GM21381 (cell line): ENCODE measurements at regions not wholly inside any gene's neighbourhood (a gene's known extent, or its start where the extent isn't known, plus 50 kb on each side); places are given as distances from the start of the nearest gene placed in this dataset.

Experiments
- ATAC-seq: cut with Tn5 transposase; IDR thresholded peaks from one replicate; pipeline ENCODE4 v1.9.1; 2021; ENCODE audit warnings: mild to moderate bottlenecking, moderate library complexity; ENCODE audit not compliant: unreplicated experiment

DNA sequence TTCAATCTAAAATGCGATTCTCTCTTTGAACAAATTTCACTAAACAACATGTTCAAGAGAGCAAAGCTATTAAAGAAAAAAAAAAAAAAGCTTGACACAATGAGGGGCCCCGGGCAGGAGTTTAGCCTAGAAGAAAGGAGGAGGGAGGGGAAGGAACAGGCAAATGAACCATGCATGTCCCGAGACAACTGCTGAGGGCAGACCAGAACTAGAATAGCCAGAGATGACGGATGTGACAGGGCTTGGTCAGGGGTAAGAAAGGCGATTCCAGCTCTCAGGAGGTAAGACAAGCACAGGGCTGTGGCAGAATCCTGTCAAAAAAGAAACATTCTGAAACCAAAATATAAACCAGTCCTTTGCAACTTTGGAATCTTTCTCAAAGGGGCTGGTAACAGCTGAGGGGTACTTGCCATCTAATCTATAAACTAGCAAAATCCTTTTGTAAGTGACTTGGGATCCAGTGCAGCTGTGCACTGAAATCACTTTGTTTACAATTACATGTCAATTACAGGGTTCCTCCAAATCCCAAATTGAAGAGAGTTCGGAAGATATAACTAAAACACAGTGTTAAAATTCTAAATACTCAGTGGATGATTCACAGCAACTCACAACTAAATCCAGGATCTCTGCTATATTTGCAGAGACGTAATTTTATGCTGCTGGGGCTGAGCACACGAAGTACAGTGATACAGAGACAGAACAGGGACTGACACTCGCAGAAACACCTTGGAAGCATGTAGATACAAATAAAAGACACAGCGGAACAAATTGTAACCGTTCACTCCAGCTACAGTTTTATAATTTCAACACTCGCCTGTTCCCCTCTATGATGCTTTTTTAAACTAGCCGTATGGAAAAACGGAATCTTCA is 567.4 kb upstream of the ZFHX3 start:
- ATAC-seq: no peak

DNA sequence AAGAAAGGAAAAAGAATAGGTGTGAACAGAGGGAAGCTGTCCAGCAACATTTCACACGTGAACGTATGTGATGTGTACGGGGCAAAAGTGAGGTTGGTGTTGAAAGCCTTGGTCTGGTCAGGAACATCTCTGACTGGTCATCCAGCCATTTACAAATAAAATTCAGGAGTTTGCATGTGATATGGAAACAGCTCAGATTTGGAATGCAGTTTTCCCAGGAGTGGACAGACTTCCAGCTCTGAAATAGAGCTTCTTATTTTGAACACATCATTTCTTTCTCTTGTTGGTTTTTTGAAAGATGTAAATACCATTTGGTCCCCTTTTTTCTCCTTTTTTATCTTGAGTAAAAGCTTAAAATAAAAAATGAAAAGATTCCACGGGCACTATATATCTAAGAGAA is 566.2 kb upstream of the ZFHX3 start:
- ATAC-seq: no peak

DNA sequence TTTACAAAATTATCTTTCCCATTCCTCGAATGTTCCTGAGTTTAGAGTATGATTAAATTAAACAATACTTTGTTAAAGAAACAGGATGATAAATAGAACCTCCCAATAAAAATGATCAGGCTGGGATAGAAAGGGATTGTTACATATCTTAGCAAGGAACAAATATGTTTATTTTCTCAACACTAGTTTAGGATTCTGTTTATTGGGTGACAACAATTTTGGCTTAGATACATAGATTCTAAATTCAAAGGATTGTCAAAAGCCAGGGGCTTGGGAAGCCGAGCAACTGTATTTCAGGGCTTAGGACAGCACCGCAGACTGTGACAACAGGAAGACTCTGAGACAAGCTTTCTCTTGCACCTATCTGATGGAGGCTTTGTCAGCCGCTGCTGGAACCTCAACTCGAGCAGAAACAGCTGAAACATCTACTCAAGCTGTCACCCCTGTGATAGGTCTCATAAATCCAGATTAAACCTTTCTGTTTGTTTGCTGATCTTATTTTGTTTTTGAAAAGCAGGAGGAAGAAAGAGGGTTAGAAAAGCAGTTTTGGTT is 562.8 kb upstream of the ZFHX3 start:
- ATAC-seq: no peak

DNA sequence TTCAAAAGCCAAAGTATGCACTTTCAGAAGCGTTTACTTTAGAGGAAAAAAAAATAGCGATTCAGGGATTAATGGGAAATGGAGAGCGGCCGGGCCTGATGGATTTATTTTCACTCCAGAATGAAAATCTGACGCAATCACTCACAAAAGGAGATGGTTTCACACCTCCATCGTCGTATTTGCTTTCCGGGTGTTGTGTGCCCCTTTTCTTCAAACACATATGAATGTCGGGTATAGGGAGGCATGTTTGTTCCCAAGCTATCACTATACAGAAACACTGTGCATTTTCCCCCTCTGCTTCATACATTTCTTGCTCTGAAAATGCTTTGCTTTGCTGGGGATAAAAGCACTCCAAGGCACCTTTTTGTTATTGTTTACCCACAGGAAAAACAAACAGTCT is 562.2 kb upstream of the ZFHX3 start:
- no peak for ATAC-seq

DNA sequence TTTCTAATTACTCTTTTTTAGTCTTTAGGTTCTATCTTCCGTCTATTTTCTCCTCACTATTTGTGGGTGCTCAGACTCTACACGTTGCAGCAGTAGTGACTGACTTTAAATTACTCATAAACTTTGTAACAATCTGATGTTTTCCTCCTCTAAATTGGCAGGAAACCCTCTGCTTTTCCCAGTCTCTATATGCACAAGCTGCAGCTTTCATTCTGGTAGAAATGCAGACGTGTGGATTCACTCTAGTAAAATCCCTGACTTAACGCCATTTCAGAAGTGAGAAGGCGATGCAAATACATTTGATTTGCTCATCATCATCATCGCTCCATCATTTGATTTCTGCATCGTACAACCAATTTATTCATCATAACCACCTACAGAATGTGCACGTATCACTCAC is 561.0 kb upstream of the ZFHX3 start:
- no peak for ATAC-seq

DNA sequence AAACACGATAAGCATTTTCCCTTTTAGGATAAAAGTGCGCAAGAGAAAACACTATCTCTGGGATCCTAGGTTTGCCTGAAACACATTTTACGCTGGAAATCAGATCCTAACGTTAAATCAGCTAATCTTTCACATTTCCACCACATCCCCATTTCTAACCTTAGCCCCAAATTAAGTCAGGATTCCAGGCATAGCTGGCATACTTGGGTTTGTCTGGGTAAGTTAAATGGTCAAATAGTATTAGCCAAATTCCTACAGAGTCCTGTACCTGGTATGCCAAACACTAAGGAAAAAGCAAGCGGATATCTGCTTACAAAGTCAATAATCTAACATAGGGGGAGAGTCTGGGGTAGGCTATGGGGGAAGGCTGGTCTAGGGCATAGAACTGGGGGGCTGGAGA is 557.4 kb upstream of the ZFHX3 start:
- no peak for ATAC-seq

DNA sequence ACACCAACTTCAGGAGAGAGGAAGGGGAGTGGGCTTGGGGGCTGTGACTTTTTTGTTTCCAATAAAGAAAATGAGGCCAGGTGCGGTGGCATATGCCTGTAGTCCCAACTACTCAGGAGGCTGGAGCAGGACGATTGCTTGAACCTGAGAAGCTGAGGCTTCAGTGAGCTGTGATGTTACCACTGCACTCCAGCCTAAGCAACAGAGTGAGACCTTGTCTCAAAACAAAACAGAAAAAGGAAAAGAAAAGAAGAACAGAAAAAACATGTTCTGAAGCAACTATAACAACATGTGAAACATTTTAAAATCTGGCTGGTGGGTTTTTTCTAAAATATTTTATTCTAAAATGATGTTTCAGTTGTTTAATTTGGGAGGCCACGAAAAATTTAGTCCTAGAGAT is 554.0 kb upstream of the ZFHX3 start:
- peak; percentile 49 for ATAC-seq

DNA sequence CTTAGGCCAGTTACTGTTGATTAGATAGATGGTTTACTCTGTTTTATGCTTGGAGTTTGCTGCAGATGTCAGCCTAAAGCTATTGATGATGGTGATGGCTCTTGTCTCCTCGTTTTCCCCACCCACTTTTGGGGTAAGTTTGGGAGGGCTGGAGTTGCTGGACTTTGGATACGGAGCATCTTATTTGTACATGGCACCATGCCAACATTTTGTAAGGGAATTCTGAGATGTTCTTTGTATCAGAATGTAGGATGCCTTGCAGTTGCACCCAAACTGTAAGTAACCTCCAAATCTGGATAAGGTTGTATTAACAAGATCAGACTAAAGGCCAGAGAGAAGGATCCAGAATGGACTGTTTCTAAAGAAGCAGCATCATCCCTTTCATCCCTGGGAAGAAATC is 551.9 kb upstream of the ZFHX3 start:
- ATAC-seq: no peak

DNA sequence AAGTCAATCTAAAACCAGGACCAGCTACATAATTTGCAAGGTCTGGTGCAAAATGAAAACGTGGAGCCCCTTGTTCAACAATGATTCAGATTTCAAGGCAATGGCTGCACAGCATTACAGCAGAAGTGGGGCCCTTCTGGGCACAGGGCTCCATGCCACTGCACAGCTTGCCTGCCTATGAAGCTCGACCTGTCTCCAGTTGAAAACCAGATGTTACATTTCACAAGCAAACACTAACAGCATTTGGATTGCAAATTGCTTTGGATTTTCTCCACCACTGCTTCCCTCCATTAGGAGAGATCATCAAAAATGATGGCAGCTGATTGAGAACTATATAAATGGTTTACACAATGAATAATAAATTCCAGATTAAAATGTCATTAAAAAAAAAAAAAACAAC is 551.4 kb upstream of the ZFHX3 start:
- ATAC-seq: no peak

DNA sequence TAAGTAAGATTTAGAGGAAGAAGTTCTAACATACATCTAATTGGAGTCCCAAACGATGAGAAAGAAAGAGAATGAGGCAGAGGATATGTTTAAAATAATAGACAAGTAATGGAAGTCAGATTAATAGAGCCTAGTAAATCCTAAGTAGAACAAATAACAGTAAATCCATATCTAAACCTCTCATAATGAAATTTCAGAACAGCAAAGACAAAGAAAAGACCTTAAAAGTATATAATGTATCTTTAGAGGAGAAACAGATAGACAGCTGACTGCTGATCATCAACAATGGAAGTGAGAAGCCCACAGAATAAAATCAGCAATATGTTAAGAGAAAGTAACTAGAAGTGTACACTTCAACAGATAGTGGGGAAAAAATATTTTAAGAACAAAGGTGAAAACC is 536.2 kb upstream of the ZFHX3 start:
- no peak for ATAC-seq

DNA sequence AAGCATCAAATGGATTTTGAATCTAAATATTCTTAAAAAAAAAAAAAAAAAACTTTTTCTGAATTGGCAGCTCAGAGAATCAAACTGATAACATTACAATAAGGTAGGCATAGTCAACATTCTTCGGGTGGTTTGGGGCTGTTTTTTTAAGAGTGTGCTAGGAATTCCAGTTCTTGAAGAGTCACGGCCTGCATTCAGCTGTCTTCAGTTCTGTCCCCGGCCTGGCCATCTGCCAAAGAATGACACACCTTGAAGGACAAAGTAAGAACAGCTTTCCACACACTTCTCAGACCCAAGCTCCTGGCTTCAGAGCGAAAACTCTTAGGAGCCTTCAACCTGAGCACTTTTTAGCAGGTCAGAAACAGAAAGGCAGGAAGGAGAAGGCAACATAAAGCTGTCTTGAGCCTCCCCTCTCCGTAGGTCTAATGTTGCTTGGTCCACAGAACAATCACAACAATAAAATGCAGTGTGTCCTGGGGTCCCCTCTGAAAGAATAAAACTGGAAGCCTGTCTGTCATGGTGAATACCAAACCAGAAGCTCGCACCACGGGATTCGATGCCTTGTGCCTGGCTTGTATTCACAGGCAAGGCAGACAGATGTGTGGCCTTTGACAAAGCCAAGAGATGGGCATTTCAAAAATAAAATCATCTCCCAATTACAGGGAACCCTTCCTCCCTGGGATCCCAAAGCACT is 524.4 kb upstream of the ZFHX3 start:
- no peak for ATAC-seq

DNA sequence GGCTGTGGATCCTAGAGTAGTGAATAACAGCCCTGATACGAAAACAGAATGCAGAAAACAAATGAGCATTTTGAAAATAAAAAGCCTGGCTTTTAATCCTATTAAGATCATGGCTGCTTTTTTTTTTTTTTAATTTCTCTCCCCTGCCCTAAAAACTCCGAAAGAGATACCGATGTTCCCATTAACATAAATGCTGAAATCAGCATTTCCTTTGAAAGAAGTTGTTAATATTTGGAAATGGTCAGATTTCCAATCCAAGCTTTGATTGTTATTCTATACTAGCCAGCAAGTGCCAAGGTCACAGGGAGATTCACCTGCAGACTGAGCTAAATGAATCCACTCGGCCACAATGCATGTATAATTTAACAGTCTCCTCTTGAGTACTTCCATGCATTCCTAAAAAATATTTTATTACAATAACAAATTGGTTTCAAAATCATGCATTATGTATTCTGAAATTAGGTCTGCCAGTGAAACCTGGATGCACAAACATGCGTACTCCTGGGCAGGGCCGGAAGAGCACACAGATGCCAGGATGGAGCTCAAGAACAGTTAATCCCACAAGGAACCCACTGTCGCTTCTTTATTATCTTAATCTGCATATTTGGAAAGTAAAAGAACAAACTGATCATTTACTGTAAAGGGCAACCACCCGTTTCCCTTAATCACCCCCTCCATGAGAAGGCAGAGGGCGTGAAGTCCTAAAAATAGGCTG is 521.5 kb upstream of the ZFHX3 start:
- no peak for ATAC-seq

DNA sequence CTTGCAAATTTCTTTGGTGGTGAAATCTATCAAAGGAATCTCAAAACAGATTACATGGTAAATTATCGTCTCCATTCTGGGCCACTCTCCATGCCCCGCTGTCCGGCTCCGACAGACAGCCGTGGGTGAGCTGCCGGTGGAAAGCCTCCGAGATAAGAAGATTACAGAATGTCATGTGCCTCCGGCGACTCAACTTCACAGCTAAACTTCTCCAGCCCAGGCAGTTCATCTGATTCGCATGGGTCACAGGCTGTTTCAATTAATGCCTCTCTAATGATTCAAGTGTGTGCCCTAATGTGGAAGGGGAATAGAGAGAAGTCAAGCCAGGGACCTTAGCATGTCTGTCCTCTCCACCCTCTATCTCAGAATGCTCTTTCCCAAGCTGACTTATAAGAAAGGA is 520.8 kb upstream of the ZFHX3 start:
- no peak for ATAC-seq

DNA sequence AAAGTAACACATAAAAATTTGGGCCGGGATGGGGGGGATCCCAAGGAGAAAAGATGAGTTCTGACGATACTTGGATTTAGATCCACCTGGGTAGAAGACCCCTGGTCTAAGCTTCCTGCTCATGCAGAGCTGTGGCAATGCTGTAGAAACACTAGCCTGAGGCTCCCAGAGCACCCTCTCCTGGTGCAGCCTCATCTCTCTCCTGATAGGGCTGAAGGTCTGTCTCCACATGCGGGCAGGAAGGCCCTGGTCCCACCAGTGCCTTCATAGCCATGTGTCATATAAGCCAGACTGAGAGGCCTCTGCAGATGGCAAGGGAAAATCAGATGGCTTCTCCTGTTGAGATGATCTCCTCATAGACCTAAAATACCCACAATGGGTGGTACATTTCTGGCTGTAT is 518.0 kb upstream of the ZFHX3 start:
- no peak for ATAC-seq

DNA sequence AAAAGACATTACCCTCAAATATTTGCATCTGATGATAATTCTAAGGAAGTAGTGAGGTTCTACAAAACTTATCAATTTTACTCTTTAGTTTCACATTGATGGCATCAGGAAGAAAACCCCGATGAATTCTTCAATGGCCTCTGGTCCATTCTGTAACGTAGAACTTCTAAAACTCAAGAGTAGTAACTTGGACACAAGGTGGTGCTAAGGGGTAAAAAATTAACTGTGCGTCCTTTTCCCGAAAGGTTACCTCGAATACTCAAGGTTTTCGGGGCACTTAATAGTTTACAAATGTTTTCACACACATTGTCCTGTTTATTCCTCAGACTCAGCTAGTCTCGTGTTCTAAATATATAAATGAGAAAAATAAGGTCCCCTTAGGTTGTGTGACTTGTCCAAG is 517.3 kb upstream of the ZFHX3 start:
- ATAC-seq: no peak

DNA sequence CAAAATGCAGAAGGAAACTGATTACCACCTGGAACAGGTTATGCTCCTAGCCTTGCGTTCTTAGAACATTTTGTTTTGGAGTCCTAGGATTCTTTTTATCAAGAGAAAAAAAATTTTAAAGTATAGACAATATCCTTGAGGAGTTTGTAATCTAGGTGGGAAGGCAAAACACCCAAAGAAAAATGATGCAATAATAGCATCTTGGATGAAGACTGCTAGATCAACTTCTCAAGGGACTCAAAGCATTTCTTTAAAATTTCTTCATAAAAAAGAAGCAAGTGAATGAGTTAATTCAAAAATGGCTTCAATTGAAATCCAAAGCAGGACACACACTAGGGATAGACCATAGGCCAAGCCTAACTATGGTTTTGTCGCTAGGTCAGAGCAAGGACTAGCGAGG is 515.8 kb upstream of the ZFHX3 start:
- no peak for ATAC-seq

DNA sequence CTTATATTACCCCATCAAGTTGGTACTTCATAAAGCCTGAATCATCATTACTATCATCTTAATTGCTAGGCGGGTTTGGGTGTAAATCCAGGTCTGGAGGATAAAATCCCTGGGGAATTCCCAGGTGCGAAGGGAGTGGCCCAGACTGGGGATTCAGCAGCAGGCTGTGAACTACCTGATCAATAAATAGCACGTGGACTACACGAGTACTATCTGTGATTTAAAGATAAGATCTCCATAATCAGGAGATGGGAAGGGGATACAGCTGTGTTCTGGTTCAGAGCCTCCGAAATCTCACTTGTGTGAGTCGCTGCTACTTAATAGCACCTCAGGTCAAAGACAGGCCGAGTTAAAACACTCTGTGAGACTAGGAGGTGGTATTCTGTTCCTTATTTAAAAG is 512.6 kb upstream of the ZFHX3 start:
- no peak for ATAC-seq

DNA sequence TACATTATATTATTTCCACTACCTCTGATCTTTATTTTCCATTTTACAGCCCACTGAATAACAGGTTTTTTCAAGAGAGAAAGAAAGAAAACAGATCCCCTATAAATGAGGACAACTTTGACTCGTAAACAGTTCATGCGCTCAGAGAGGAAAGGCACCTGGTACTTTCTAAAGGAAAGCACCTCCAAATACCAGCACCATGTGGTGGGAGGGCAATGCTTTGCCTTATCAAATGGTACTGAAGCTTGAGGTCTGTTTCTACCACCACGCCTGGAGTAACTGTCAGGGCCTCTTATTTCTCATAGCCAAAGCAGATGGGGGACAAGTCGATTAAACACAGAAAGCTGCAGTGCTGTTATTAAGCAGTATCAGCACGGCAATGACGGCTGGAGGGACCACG is 510.3 kb upstream of the ZFHX3 start:
- ATAC-seq: no peak

DNA sequence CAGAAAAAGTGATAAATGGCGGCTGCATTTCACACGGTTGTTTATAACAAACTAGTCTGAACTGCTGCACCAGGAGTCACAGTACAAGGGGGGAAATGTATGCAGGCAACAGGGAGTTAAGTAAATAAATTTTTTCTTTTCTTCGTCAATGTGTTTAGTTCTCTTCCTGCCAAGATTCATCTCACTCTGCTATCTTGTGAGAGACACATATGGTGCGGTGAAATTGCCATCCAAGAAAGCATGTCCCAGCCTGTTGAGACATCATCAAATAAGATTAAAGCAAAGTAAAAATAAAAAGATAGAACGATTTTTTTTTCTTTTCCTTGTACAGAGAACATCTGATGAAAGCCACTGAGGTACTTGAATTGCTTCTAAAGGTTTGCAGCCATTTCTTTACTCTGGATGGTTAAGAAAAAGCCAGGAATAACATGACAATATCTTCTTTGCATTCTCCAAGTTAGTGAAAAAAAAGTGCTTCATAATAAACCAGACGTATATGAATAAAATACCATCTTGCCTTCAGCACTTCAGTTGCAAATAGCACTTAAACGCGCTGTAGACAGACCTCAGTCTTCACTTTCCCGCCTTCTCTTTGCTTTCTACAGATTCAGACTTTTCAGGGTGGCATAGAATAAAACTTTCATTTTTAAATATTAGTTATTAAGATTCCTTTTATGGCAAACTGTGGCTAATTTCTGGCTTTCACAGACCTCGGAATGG is 506.2 kb upstream of the ZFHX3 start:
- ATAC-seq: no peak

DNA sequence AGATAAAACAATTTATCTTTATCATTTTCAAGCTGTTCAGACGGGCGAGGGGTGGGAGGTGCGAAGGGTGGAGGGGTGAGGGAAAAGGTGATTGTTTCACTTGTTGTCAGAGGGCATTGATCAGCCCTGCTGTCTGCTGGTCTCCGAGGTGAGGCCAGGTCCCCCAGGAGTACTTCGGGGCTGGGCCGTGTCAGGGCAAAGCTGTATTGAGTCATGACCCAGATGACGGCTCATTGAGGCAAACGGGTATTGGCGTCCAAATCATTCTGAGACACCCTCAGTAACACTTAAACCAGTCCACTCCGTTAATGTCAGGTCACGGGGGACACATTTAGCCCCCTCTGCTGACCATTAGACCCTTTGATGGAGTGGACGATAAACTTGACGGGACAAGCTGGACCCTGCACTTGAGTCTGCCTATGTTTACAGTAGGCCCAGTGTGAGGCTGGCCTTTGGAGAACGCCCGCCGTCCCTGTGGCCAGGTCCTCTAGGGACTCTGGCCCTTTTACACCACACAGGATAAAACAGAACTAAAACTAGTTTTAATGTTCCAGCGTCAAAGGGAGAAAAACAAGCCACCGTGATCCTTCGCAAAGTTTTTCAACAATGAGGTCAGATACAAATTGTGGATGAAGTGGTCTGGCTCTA is 502.2 kb upstream of the ZFHX3 start:
- ATAC-seq: no peak
